GM19372 (cell line): ENCODE measurements at regions not wholly inside any gene's neighbourhood (a gene's known extent, or its start where the extent isn't known, plus 50 kb on each side); places are given as distances from the start of the nearest gene placed in this dataset.
A peak's percentile ranks its signal among the peaks of the same experiment; 100 is the strongest.
"Not testable (repeated sequence)": the region's sequence is repeated elsewhere in the genome, so short reads cannot be mapped to it uniquely, and the experiment has no call there.

ENCODE experiments used
- ATAC-seq: cut with Tn5 transposase; IDR thresholded peaks from one replicate; pipeline ENCODE4 v1.9.1; 2021; ENCODE audit warnings: mild to moderate bottlenecking, low read depth, moderate library complexity; ENCODE audit not compliant: unreplicated experiment

DNA sequence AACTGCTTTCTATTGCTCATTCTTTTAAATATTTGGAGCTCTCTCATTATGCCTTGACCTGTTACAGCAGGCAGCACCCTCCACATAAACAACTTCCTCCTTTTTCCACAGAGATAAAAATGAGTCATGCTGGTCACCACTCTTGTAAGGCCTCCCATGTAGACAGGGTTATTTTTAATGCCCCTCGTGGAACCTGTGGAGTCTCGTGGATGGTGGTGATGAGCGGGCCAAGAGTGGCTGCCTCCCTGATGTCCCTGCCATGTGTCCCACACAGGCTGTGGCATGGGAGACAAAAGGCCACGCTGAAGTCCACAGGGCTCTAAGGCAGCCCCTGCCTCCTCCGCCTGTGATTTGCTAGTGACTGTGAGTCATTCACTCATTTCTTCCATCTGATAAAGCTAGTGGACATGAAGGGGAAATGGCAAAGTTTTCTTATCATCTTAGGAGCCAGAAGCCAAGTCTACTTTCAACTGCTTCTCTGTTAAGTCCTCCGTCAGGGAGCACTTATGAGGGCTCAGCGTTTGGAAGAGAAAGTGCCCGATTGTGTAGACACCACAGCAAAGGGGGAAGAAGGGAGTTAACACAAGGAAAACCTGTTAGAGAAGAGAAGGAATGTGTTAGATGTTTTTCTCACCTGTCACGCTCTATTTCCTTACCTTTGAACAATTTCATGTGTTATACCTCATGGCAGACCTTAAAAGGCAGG lies 121.6 kb upstream of the FAT1 start:
- no peak for ATAC-seq

- no peak for ATAC-seq
Measured at GRCh38 chr4:186846426-186846825, 122.8 kb upstream of the FAT1 start.

DNA sequence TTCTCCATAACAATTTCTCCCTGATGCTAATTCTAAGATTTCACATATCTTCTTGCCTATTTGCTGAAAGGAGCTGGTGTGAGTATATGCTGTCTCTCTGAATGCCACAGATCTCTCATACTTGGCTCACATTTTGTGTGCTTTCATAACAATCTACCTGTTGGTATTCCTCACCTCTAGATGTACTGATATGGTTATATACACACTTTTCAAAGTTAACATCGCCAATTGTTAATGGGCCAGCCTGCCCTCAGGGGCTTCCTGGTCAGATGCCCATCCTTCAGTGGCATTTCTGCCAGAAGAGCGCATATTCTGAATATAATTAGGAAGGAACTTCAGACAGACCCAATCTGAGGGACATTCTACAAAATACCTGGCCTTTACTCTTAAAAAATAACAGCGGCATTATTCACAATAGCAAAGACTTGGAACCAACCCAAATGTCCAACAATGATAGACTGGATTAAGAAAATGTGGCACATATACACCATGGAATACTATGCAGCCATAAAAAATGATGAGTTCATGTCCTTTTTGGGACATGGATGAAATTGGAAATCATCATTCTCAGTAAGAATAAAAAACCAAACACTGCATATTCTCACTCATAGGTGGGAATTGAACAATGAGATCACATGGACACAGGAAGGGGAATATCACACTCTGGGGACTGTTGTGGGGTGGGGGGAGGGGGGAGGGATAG lies 123.9 kb upstream of the FAT1 start:
- ATAC-seq, result not testable (repeated sequence)

- no peak for ATAC-seq
Measured at GRCh38 chr4:186848437-186848836, 124.8 kb upstream of the FAT1 start.

DNA sequence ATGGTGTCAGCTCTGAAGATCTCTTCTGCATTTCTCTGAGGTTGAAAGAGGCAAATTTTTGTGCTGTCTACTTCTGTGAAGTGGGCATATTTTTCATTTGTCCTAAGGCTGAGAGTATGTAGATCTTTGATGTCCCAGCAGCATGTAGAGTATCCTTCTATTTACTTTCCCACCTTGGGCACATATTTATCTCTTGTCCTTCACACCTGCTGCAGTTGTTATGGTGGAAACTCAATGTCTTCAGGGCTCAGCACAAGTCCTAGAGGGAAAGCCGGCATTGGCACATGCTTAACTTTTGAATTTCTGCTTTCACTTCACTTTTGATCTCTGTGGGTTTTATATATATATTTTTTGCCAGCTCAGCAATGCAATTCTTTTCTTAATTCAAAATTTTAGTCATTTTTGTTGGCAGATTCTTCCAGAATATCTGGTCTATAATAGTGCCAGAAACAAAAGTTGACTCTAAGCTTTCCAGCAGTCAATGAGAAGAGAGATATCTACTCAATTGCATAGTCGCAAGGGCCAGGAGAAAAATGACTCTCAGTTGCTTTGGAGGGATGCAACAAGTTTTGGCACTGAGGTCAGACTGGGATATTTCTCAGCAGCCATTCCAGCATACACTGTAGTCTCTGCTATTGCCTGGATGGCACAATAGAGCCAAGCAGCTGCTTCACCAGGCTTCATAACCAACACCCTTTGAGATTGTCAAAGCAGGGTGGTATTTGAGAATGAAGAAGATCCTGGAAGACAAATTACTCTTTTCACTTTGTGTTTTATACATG lies 127.8 kb upstream of the FAT1 start:
- no peak for ATAC-seq

GRCh38 chr4:186852073-186852420 lies 128.4 kb upstream of the FAT1 start:
- ATAC-seq, result no peak

DNA sequence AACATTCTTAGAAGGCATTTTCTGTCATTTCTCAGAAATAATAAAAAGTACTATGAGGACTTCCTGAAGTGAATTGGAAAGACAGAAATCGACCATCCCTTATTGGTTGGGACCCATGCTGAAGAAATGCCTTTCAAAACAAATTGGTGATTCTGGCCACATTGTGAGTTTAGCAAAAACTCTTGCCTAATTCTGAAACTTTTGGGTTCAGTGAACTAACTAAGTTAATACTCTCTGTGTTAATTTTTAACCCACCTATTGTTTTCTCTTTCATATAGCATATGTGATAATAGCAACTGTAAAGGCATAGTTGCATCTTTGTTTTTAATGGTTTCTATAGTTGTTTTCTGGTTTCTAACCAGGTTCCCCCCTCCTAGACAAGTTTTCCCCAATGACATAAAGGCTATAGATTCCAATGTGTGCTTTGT lies 129.3 kb upstream of the FAT1 start:
- peak; percentile 67 for ATAC-seq

- ATAC-seq, result no peak
Measured at GRCh38 chr4:186854256-186854655, 130.6 kb upstream of the FAT1 start.

- no peak for ATAC-seq
Measured at GRCh38 chr4:186855111-186855510, 131.5 kb upstream of the FAT1 start.

DNA sequence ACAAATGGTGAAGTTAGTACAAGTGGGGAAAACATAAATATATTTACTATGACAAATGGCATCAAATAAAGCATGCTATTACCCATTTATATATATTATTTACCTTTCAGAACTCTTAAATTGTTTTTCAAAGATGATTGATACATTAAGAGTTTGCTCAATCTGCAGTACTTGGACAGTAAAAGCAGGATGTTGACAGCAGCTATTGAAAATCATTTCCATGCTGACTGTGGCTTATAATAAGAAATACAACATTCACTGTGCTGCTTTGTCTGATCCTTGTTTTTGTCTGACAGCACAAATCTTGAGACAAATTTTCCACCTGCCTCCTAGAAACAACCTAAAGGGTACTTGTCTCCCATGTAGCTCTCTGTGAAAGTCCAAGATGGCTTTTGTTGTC lies 134.1 kb upstream of the FAT1 start:
- no peak for ATAC-seq

GRCh38 chr4:186858355-186858754 lies 134.7 kb upstream of the FAT1 start:
- ATAC-seq, result no peak

DNA sequence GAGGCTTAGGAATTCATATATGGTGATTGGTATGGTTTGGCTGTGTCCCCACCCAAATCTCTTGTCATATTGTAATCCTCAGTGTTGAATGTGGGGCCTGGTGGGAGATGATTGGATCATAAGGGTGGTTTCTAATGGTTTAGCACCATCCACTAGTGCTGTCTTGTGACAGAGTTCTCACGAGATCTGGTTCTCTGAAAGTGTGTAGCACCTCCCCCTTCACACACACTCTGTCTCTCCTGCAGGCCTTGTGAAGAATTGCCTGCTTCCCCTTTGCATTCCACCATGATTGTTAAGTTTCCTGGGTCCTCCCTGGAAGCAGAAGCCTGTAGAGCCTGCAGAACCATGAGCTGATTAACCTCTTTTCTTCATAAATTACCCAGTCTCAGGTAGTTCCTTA lies 135.8 kb upstream of the FAT1 start:
- ATAC-seq, result no peak

GRCh38 chr4:186861317-186861716 lies 137.7 kb upstream of the FAT1 start:
- no peak for ATAC-seq

GRCh38 chr4:186871856-186872255 lies 148.2 kb upstream of the FAT1 start:
- ATAC-seq, result no peak

DNA sequence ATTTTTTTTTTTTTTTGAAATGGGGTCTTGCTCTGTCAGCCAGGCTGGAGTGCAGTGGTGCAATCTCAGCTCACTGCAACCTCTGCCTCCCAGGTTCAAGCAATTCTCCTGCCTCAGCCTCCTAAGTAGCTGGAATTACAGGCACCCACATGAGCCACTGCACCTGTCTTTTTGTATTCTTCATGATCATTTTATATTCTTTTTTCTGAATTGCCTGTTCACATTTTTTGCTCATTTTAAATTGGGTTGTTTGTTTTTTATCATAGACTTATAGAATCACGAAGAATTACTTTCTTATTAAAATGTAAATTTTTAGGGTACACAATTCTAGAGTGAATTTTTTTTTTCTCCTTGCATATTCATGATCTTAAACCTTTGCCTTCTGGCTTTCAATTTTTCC lies 149.4 kb upstream of the FAT1 start:
- not testable (repeated sequence) for ATAC-seq

GRCh38 chr4:186875476-186875875 lies 151.8 kb upstream of the FAT1 start:
- no peak for ATAC-seq

DNA sequence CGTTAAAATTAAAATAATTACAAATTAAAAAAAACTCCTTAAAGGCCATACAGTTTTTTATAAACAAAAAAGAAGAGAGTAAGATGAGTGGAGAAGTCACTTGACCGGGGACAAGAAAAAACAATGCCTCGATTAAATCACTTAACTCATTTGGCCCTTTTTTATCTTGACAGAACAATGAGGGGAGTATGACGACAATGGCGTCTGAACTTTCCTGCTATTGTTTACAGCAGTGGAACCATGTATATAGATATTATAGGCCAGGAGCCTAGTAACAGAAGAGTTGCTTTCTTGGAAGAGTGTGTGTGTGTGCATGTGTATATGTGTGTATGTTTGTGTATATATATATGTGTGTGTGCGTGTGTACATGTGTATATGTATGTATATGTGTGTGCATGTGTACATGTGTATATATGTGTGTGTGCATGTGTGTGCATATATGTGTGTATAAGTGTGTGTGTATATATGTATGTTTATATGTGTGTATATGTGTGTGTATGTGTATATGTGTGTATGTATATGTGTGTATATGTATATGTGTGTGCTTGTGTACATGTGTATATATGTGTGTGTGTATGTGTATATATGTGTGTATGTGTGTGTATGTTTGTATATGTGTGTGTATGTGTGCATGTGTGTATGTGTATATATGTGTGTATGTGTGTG lies 153.4 kb upstream of the FAT1 start:
- no peak for ATAC-seq

DNA sequence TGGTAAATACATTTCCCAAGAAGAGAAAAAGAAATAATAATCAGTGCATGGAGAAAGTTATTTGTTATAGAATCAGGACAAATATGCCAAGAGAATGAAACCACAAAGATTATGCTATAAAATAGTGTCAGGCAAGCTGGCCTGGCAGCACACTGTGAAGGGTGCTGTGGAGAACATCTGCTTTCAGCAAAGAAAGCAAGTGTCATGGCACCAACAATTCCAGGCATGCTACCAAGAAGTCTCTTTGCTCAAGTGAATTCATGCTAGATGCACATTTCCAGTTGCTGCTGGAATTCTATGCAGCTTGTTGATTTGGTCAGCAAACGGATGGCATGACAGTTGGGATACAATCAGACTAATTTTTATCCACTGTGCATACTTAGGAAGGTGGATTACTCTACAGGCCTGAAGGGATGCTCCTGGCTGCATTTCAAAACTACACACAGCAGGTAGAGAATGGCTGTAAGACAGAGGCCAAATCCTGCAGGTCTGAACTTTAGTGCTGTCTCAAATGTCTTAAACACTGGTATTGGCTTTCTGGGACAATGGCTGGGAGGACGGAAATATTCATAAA lies 154.6 kb upstream of the FAT1 start:
- ATAC-seq, result no peak

DNA sequence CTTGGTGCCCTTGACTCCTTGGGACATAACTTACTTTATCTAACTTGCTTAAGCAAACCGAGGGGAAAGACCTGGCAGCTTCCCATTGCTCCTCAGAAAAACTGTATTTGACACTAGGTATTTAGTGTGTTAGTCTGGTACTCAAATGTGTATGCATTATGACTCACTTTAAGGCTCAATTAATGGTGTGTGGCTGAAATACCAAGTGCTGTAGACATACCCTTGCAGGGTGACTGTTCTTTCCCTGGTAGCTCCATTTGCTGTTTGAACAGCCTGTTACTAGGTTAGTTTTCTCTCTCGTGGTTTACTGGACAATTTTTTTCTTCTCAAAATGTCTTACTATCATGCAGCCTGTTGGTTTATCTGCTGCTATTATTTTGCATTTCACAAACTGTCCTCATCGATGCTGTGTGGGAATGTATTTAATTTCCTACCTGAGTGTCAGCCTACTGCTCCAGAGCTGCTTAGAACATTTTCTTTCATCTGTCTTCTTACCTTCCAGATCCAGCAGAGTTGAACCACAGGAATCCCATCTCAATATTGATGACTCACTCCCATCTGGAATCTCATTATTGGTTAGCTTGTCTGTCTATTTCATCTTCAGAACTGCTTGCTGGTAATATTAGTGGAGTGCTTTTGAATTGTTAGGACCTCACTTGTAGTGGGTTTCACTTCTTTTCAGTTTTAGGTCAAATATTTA lies 158.0 kb upstream of the FAT1 start:
- ATAC-seq, result no peak

GRCh38 chr4:186882293-186882692 lies 158.6 kb upstream of the FAT1 start:
- no peak for ATAC-seq
